NCI-H526 (cell line): ENCODE measurements at regions not wholly inside any gene's neighbourhood (a gene's known extent, or its start where the extent isn't known, plus 50 kb on each side); places are given as distances from the start of the nearest gene placed in this dataset.

Experiments
- DNase-seq, 2 experiments: peaks; one replicate each; lab custom pipeline; 2025; lab: John Stamatoyannopoulos, UW

GRCh38 chr3:159127021-159127392, 325.2 kb downstream of the MFSD1 start:
- DNase-seq: no peak

GRCh38 chr3:159128628-159129027, 326.8 kb downstream of the MFSD1 start:
- no peak for DNase-seq

GRCh38 chr3:159130108-159130507, 328.3 kb downstream of the MFSD1 start:
- DNase-seq: peak in 1 of 2 experiments; percentile 19

GRCh38 chr3:159131376-159131775, 329.5 kb downstream of the MFSD1 start:
- no peak for DNase-seq

- no peak for DNase-seq
Observed at GRCh38 chr3:159137949-159138348, 336.1 kb downstream of the MFSD1 start.

GRCh38 chr3:159139326-159139725, 337.5 kb downstream of the MFSD1 start:
- DNase-seq: no peak

GRCh38 chr3:159144472-159144871, 342.6 kb downstream of the MFSD1 start:
- no peak for DNase-seq

GRCh38 chr3:159144891-159145290, 343.0 kb downstream of the MFSD1 start:
- no peak for DNase-seq

GRCh38 chr3:159146392-159146791, 344.5 kb downstream of the MFSD1 start:
- no peak for DNase-seq

- DNase-seq: no peak
Observed at GRCh38 chr3:159146856-159147435, 345.1 kb downstream of the MFSD1 start.

- no peak for DNase-seq
Observed at GRCh38 chr3:159147813-159148212, 346.0 kb downstream of the MFSD1 start.

- no peak for DNase-seq
Observed at GRCh38 chr3:159148466-159148865, 346.6 kb downstream of the MFSD1 start.

- peak in 1 of 2 experiments; percentile 4 for DNase-seq
Observed at GRCh38 chr3:159149131-159149530, 347.3 kb downstream of the MFSD1 start.

- DNase-seq: no peak
Observed at GRCh38 chr3:159149633-159150032, 347.8 kb downstream of the MFSD1 start.

- no peak for DNase-seq
Observed at GRCh38 chr3:159150180-159150579, 348.3 kb downstream of the MFSD1 start.

GRCh38 chr3:159151130-159151529, 349.3 kb downstream of the MFSD1 start:
- no peak for DNase-seq

- no peak for DNase-seq
Observed at GRCh38 chr3:159157275-159157674, 355.4 kb downstream of the MFSD1 start.

GRCh38 chr3:159158213-159158612, 356.4 kb downstream of the MFSD1 start:
- no peak for DNase-seq

GRCh38 chr3:159158801-159159200, 356.9 kb downstream of the MFSD1 start:
- DNase-seq: no peak

GRCh38 chr3:159159546-159159945, 357.7 kb downstream of the MFSD1 start:
- DNase-seq: no peak

- DNase-seq: no peak
Observed at GRCh38 chr3:159163656-159164055, 361.8 kb downstream of the MFSD1 start.

- no peak for DNase-seq
Observed at GRCh38 chr3:159165961-159166360, 364.1 kb downstream of the MFSD1 start.

GRCh38 chr3:159166899-159167586, 365.2 kb downstream of the MFSD1 start:
- DNase-seq: no peak

GRCh38 chr3:159168788-159169187, 366.9 kb downstream of the MFSD1 start:
- DNase-seq: no peak
